NCI-H146 treated with DMSO at 0.1 percent for 48 hours (cell line): ENCODE measurements at regions not wholly inside any gene's neighbourhood (a gene's known extent, or its start where the extent isn't known, plus 50 kb on each side); places are given as distances from the start of the nearest gene placed in this dataset.

Experiments used
- DNase-seq: peaks from one replicate; lab custom pipeline; 2025; ENCODE audit not compliant: unreplicated experiment; lab: John Stamatoyannopoulos, UW

DNA sequence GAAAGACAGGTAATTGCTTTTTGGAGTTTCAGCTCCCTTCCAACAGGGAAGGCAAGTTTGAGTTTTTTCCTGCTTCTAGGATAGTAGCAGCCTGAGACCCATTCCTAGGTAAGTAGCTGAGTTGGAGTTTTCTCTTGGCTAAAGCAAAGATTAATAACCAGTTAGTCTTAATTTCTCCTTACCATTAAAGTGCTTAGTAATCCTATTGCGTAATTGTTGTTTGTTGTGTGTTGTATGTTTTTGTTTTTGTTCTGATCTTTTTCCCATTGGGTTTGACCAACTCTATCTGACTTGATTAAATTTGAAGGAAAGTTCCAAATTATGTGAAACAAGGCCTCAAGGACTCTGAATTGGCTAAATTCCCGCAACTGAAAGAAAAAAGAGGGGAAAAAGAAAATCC is 83.5 kb downstream of the TBX22 start:
- DNase-seq: no peak

DNA sequence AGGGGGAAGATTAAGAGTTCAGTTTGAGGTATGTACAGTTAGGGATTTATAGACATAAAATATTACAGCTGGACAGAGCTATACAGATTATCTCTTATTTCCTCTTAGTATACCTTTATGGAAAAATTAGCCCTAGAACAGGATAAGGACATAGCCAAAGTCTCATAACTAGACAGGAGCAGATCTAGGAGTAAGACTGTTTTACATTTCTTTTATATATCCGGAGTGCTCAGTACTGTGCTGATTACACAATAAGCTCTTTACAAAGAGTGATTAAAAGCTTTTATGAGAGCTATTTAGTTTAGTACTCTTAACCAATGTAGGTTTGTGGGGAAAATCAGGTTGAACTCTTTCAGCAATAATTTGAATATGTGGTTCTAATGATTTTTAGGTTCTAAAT is 105.8 kb downstream of the TBX22 start:
- DNase-seq: no peak

DNA sequence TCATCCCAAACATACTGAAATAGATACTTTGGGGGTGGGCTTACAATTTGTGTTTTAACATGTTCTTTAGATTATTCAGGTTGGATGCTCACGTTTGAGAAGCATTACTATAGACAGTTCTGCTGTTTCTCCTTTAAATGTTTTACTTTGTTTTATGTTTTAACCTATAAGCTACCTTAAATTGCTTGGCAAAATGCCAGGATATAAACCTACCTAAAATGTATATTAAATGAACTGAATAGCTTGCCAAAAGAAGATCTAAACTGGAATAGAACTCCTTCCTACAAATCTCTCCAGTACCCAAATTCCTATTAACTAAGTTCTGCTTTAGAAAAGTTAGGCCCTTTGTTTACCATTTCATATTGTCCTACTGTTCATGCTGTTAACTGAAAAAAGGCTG is 124.4 kb downstream of the TBX22 start:
- no peak for DNase-seq

DNA sequence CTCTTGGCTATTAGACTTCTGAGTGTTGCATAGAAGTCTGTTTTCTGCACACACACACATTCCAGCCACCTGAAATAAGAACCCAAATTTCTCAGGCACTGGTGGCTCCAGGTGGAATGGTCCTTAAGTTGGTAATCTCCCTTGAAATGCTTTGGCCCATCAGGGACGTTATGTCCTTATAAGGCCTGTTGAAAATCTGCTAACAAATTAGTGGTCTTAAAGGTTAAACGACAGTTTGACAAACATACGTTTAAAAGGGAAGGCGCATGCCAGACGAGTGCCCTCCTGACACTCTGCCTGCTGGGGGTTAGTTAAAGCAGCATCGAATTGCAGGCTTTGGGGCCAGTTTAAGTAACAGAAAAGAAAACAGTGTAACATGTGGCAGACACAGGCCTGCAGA is 125.0 kb downstream of the TBX22 start:
- no peak for DNase-seq

DNA sequence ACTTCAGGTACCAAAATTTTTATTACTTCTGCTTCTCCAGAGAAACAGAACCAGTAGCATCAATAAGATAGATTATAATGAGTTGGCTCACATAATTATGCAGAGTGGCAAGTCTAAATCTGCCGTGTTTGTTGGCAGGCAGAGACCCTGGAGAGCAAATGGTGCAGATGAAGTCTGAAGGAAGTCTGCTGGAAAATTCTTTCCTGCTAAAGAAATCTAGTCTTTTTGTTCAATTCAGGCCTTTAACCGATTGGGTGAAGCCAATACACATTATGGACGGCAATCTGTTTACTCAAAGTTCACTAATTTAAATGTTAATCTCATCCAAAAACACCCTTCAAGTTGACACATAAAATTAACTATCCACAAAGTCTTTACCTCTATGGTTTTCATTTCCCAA is 156.0 kb downstream of the TBX22 start:
- no peak for DNase-seq

DNA sequence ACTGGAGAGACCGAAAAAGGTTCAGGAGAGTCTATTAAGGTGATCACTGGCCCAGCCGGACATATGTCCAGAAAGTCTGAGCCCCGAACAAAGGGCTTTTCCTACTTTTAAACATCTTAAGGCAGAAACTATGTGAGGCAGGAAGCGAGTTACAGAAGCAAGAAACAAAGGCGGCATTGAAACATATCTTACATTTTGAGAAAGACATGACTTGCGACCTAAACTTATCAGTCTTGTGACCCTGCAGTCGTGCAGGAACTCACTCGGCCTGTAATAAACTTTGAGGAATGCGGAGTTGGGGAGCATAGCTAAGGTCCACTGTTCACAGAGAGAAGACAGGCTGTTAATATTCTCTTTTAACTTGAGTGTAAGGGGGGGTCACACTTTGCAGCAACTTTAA is 158.7 kb downstream of the TBX22 start:
- no peak for DNase-seq

DNA sequence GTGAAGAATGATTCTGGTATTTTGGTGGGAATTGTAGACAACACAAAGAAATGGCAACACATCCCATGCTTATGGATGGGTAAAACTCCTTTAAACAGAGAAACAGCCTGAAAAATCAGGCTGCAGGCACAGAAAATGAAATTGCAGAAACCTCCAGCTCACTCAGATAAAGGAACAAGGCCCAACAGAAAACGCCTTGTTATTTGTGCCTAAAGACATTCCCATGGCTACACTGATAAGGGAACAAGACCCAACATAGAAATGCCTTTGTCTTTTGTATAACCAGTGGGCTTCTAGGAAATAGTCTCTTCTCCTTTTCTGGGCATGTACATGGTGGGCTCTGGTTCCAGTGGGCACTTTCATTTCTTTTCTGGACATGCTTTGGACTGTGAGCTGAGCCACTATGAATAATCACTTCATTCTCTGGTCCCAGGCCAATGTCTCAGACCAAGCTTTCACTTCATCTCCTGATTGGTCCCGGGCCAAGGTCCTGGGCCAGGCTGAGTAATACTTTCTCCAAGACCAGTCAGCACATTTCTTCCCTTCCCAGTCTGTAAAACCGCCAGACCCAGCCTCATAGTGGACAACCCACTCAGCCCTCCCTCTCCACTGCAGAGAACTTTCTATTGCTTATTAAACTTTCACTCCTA is 160.5 kb downstream of the TBX22 start:
- DNase-seq: no peak

DNA sequence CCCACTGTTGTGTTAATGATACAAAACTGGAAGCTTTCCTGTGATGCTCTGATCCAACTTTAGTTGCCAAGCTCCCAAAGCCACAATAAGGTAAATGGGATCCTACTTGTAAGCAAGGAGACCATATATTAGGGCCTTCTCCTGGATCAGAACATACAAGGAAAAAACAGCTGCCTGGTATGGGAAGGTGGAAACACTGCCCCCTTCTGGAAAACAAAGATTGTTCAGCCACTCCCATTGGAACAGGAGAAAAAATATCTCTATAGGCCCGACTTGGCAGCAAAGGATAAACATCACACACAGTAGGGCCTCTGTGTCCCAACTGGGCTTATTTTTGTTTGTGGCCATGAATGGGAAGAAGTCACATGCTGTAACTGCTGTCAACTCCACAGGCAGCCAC is 166.5 kb downstream of the TBX22 start:
- DNase-seq: no peak

GRCh38 chrX:80184854-80185253 is 170.3 kb downstream of the TBX22 start:
- no peak for DNase-seq

DNA sequence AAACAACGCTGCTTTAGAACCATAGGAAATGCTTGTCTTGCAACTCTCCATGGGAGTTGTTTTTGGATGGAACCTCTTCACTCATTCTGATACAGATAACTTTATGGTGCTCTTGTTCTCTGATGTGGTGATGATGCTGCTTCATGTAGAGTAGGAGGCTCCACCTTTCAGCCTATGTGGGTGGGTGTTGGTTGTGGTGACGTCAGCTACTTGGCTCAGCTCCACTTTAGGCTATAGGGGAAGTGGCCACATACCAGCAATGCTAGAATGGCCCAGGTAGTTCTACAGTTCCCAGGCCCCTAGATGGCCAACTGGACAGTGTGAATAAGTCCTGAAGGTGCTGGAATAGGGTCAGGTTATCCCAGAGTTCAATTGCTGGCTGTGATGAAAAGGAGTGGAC is 192.1 kb downstream of the TBX22 start:
- no peak for DNase-seq

DNA sequence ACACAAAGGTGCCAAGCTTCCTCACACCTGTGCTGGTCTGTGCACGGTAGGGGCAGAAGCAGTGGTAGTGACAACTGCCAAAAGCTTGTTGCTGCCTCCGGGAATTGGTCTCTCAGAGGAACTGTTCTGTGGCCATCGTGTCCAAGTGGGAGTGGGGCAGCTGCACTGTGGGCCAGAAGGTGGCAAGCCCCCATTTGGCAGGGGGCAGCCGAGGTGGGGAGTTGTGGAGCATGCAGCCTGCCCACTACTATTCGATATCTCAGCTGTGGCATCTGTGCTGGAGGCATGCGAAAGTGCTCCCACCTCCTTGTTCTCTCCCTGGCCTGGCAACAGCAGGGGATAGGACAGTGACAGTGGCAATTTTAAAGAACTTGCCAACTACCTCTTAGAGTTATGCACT is 192.8 kb downstream of the TBX22 start:
- DNase-seq: no peak

GRCh38 chrX:80216086-80216485 is 201.5 kb downstream of the TBX22 start:
- no peak for DNase-seq

DNA sequence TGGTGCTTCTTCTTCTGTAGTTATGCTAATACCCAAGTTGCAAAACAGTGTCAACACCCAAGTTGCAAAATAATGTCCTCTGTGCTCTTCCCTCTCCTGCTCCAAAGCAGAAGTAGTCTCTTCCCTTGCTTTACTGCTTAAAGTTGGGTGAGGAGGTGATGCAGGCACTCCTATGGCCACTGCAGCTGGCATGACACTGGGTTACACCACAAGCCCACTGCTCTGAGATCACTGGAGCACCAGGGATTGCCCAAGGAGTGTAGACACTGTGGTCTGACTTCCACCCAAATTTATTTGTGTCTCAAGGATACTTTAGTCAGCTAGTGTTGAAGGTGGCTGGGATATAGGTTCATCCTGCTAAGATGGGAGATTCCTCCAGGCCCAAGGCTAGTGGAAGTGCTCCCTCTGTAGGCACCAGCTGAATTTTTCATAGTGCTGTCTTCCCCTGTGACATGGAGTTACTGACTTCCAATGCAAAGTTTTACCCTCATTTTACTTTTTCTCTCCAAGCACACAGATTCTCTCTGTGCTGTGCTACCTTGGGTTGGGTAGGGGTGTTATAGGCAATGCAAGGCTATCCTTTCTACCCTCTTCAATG is 196.2 kb upstream of the TENT5D start:
- no peak for DNase-seq

- DNase-seq: no peak
Observed at GRCh38 chrX:80229626-80230025, 190.6 kb upstream of the TENT5D start.

DNA sequence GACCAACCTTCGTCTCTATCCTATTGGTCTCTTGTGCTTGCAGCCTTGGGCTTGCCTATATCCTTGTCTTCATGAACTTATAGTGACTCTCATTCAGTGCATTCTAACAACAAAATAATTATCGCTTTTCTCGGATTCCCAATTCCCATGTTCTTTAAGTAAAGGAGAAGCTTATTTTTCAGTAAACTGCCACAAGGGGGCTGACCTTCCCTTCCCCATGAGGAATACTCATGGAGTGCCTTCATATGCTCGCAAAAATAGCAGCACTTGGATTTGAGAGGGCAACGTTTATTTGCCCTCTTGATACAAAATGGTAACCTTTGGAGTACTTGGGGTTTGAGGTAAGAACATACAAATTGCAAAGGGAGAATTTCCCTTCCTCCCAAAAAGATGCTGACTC is 183.2 kb upstream of the TENT5D start:
- DNase-seq: no peak

GRCh38 chrX:80246271-80246670 is 174.0 kb upstream of the TENT5D start:
- DNase-seq: no peak

DNA sequence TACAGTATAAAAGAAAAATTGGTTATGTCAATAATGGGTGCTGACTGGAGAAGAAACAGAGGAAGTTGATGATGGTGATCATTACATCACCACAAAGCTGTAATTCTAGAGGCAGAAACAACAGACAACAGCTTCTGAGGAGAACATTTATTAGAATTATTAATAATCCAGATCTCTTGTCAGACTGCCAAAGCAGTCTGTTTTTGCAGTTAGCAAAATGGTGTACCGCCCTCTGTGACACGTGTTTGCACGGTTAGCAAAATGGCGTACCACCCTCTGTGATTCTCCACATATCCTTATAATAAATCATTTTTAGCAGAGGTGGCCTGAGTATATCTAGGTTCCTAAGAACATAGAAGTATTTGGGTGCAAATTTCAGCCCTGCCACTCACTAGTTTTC is 154.0 kb upstream of the TENT5D start:
- no peak for DNase-seq

DNA sequence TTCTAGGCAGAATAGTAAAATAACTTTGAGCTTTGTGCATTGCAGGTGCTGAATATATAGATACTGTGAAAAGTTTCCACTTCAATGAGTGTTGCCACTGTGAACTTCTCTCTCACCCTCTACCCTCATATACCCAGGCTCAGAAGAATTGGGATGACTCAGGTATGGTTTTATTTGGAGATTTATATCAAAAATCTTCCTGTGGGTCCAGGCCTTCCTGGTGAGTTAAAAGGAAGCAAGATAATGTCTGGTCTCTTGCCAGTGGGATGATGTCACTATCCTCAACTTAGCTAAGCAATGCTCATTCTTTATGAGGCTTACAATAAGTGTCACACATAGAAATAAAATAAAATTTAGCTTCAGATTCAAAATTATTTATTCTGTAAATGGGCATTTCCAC is 153.3 kb upstream of the TENT5D start:
- DNase-seq: no peak

DNA sequence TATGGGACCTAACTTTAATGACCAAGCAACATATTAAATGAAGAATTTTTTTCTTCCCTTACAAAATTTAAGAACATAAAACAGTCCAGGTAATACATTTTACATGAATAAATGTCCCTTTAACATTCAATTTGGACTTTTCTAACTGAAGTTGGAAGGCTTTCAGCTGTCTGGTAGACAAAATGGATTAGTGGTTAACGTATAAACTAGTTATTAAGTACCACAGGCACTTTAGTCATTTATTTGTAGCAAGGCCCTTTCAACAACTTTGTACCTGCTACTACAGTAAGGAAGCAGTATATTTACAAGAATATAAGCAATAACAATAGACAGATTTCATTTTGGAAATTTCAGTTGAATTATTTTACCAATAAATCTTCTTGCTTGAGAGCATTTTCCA is 152.5 kb upstream of the TENT5D start:
- no peak for DNase-seq

- no peak for DNase-seq
Observed at GRCh38 chrX:80282535-80282934, 137.7 kb upstream of the TENT5D start.

GRCh38 chrX:80285131-80285773 is 135.0 kb upstream of the TENT5D start:
- DNase-seq: no peak

DNA sequence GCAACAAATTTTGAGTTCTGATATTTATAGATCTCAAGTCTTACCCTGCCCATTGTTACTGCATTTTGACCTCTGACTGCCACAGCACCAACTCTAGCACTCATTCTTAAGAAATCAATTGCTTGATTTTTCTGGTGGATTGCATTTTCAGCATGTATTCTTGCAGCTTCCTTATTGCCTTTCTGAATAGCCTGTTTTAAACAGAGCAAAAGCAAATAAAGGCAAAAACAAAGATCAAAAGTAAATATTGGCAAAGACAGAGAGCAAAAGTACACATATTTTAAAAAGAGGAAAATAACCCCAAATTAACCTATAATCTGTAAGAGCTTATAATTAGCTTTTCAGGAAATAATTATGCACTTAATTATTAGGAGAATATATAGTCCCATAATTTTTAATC is 129.4 kb upstream of the TENT5D start:
- DNase-seq: no peak

DNA sequence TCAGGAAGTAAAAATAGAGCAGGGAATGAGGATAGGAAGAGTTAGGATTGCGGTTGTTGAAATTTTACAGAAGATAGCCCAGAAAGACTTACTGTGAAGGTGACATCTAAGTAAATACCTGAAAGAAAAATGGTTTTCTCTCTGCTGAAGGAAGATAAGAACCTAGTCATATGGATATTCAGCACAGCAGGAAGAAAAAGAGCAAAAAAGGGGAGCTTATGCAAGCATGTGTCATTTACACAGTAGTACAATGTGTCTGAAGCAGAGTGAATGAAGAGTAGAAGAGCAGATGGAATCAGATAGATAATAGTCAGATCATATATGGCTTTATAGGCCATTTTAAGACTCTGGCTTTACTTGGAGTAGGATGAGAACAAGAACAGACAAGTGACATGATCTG is 126.9 kb upstream of the TENT5D start:
- DNase-seq: no peak
